ENCODE measurements at regions not wholly inside any gene's neighbourhood (a gene's known extent, or its start where the extent isn't known, plus 50 kb on each side); places are given as distances from the start of the nearest gene placed in this dataset.

- 80 to 88% methylated on average over 3 of the region's 3 CpGs for WGBS, 2 donors
- Histone ChIP-seq H3K27me3 (ENCODE audit: control insufficient read depth in 1 of 2, insufficient read depth in 2 of 2, low read length in 2 of 2) (no peaks in the 10 kb centered on the region), H3K4me3 (ENCODE audit: low read depth in 1 of 2, low read length in 2 of 2) (no peak overlapping the region), H3K27ac (ENCODE audit: low read depth in 2 of 2, low read length in 1 of 2) (no peak overlapping the region), H3K4me1 (ENCODE audit: control insufficient read depth in 2 of 2, insufficient read depth in 2 of 2, low read length in 1 of 2) (no peaks in the 10 kb centered on the region), H3K36me3 (ENCODE audit: control insufficient read depth in 2 of 2, insufficient read depth in 2 of 2, low read length in 1 of 2) (no peaks in the 10 kb centered on the region), H3K9me3 (ENCODE audit: control insufficient read depth in 2 of 2, insufficient read depth in 1 of 2, low read depth in 1 of 2, low read length in 1 of 2) (no peaks in the 10 kb centered on the region)
Observed at GRCh38 chr2:176733698-176734430, 464.6 kb downstream of the MTX2 start.

DNA sequence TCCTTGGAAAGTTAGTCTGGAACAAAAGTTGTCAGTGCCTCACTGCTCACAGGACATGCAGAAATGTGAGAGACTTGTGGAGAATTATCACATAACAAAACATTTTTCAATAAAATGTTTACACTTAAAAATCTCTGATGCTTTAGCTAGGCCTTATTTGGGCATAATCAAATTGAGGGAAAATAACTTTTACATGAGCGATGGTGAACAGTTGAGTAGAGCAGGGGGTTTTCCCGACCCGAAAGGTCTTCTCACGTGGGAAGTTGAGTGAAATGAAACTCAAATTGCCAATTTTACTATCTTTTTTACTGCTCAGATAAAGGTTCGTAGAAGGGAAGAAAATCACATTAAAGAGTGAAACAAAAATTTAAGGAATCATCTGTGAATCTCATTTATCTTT lies 465.6 kb downstream of the MTX2 start:
- Histone ChIP-seq H3K4me1 (ENCODE audit: control insufficient read depth in 2 of 2, insufficient read depth in 2 of 2, low read length in 1 of 2) (no peaks in the 10 kb centered on the region), H3K27ac (ENCODE audit: low read depth in 2 of 2, low read length in 1 of 2) (no peak overlapping the region), H3K4me3 (ENCODE audit: low read depth in 1 of 2, low read length in 2 of 2) (no peak overlapping the region), H3K36me3 (ENCODE audit: control insufficient read depth in 2 of 2, insufficient read depth in 2 of 2, low read length in 1 of 2) (no peaks in the 10 kb centered on the region), H3K9me3 (ENCODE audit: control insufficient read depth in 2 of 2, insufficient read depth in 1 of 2, low read depth in 1 of 2, low read length in 1 of 2) (no peaks in the 10 kb centered on the region), H3K27me3 (ENCODE audit: control insufficient read depth in 1 of 2, insufficient read depth in 2 of 2, low read length in 2 of 2) (no peaks in the 10 kb centered on the region)
- WGBS, 2 donors = 82 to 85% methylated on average over 5 of the region's 5 CpGs

DNA sequence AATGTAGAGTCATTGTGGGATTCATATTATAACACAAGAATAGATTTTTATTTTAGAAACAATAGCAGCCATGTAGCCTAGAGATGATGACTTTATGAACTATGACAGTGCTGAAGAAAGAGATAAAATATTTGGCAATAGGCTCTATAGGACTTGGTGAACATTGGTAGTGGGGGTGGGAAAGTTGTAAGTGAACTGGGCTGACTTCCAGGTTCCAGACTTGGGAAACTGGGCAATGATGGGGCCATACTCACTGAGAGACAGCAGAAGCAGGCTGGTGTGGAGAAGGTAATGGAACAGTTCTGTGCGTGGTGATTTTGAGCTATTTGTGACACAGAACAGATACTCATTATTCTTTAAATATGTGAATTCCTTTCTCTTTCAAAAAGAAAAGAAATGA lies 470.3 kb upstream of the HNRNPA3 start:
- no peaks in the 10 kb centered on the region for H3K36me3 ChIP-seq (ENCODE audit: control insufficient read depth in 2 of 2, insufficient read depth in 2 of 2, low read length in 1 of 2)
- H3K4me1 ChIP-seq (ENCODE audit: control insufficient read depth in 2 of 2, insufficient read depth in 2 of 2, low read length in 1 of 2) = no peaks in the 10 kb centered on the region
- H3K9me3 ChIP-seq (ENCODE audit: control insufficient read depth in 2 of 2, insufficient read depth in 1 of 2, low read depth in 1 of 2, low read length in 1 of 2) = no peaks in the 10 kb centered on the region
- WGBS, 2 donors = 88 to 89% methylated on average over 1 of the region's 1 CpG
- H3K27ac ChIP-seq (ENCODE audit: low read depth in 2 of 2, low read length in 1 of 2) = no peak overlapping the region
- no peaks in the 10 kb centered on the region for H3K27me3 ChIP-seq (ENCODE audit: control insufficient read depth in 1 of 2, insufficient read depth in 2 of 2, low read length in 2 of 2)
- H3K4me3 ChIP-seq (ENCODE audit: low read depth in 1 of 2, low read length in 2 of 2) = no peak overlapping the region

DNA sequence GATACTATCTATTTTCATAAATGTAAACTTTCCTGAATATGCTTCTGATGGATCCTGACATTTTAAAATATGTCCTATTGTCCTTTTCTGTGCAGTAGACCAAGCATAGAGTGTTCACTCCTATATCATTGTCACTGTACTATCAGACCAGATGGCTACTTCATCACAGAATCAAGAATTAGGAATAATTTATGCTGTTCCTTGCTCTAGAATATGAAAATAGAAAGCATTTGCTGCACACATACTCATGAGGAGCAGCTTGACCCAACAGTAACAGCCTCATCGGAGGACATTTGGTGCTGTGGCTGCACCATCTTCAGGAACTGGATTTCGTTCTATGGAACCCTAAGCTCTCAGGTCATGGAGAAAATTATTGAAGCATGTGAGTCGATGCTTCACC lies 468.9 kb upstream of the HNRNPA3 start:
- no peaks in the 10 kb centered on the region for H3K9me3 ChIP-seq (ENCODE audit: control insufficient read depth in 2 of 2, insufficient read depth in 1 of 2, low read depth in 1 of 2, low read length in 1 of 2)
- peak overlapping the region in 1 of 2 donors; percentile 16 for H3K27ac ChIP-seq (ENCODE audit: low read depth in 2 of 2, low read length in 1 of 2)
- no peak overlapping the region for H3K4me3 ChIP-seq (ENCODE audit: low read depth in 1 of 2, low read length in 2 of 2)
- H3K27me3 ChIP-seq (ENCODE audit: control insufficient read depth in 1 of 2, insufficient read depth in 2 of 2, low read length in 2 of 2) = no peaks in the 10 kb centered on the region
- H3K36me3 ChIP-seq (ENCODE audit: control insufficient read depth in 2 of 2, insufficient read depth in 2 of 2, low read length in 1 of 2) = no peaks in the 10 kb centered on the region
- H3K4me1 ChIP-seq (ENCODE audit: control insufficient read depth in 2 of 2, insufficient read depth in 2 of 2, low read length in 1 of 2) = no peaks in the 10 kb centered on the region
- 74 to 79% methylated on average over 3 of the region's 3 CpGs for WGBS, 2 donors

- no peaks in the 10 kb centered on the region for H3K4me1 ChIP-seq (ENCODE audit: control insufficient read depth in 2 of 2, insufficient read depth in 2 of 2, low read length in 1 of 2)
- H3K9me3 ChIP-seq (ENCODE audit: control insufficient read depth in 2 of 2, insufficient read depth in 1 of 2, low read depth in 1 of 2, low read length in 1 of 2) = no peaks in the 10 kb centered on the region
- no peak overlapping the region for H3K4me3 ChIP-seq (ENCODE audit: low read depth in 1 of 2, low read length in 2 of 2)
- WGBS, 2 donors = 32 to 40% methylated on average over 4 of the region's 4 CpGs
- H3K27me3 ChIP-seq (ENCODE audit: control insufficient read depth in 1 of 2, insufficient read depth in 2 of 2, low read length in 2 of 2) = no peaks in the 10 kb centered on the region
- H3K27ac ChIP-seq (ENCODE audit: low read depth in 2 of 2, low read length in 1 of 2) = no peak overlapping the region
- no peaks in the 10 kb centered on the region for H3K36me3 ChIP-seq (ENCODE audit: control insufficient read depth in 2 of 2, insufficient read depth in 2 of 2, low read length in 1 of 2)
Observed at GRCh38 chr2:176744146-176744545, 468.4 kb upstream of the HNRNPA3 start.

DNA sequence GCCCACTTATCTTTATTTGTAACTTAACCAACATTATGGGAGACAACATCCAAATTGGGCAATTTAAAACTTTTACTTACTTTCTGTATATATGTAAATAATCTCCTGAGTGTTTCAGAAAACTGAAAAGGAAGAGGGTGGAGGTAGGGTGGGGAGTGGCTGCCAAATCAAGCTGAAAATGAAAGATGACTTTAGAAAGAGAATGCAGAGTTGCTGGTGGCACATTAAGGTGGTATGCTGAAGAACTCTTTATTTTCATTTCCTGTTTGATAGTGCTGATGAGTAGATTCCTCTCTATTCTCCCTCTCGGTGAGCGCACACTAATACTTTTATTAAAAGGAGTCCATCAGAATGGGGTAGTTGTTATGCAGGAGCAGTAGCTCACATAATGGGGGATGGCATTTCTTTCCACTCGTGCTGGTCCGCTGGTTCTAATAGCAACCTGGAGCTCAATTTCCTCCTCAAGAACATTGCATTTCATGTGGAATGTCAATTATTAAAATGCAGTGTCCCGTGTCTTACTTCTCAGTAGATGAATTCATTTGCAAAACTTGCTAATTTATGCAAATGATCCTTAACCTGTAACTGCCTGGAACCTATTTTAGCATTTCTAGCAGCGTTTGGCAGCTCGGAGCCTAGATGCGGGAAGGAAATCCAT lies 466.9 kb upstream of the HNRNPA3 start:
- 79 to 87% methylated on average over 8 of the region's 8 CpGs for WGBS, 2 donors
- Histone ChIP-seq H3K4me1 (ENCODE audit: control insufficient read depth in 2 of 2, insufficient read depth in 2 of 2, low read length in 1 of 2) (no peaks in the 10 kb centered on the region), H3K27ac (ENCODE audit: low read depth in 2 of 2, low read length in 1 of 2) (no peak overlapping the region), H3K36me3 (ENCODE audit: control insufficient read depth in 2 of 2, insufficient read depth in 2 of 2, low read length in 1 of 2) (no peaks in the 10 kb centered on the region), H3K27me3 (ENCODE audit: control insufficient read depth in 1 of 2, insufficient read depth in 2 of 2, low read length in 2 of 2) (no peaks in the 10 kb centered on the region), H3K9me3 (ENCODE audit: control insufficient read depth in 2 of 2, insufficient read depth in 1 of 2, low read depth in 1 of 2, low read length in 1 of 2) (no peaks in the 10 kb centered on the region), H3K4me3 (ENCODE audit: low read depth in 1 of 2, low read length in 2 of 2) (no peak overlapping the region)

DNA sequence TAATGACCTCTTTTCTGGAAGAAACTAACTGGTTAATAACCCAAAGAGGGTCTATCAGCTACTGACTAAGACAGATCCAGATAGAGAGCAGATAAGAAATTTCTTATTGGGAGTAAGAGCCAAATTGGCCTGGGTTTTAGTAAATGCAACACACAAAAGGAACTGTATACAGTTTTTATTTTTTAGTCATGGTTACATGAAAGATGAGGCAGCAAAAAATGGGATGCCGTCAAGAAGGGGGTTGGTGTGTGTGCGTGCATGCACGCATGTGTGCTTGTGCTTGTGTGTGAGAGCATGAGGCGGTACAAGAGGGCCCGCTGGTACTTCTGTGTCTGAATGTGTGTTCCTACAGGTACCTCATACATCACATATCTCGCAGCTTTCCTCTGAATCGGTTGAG lies 466.2 kb upstream of the HNRNPA3 start:
- Histone ChIP-seq H3K27ac (ENCODE audit: low read depth in 2 of 2, low read length in 1 of 2) (no peak overlapping the region), H3K27me3 (ENCODE audit: control insufficient read depth in 1 of 2, insufficient read depth in 2 of 2, low read length in 2 of 2) (no peaks in the 10 kb centered on the region), H3K36me3 (ENCODE audit: control insufficient read depth in 2 of 2, insufficient read depth in 2 of 2, low read length in 1 of 2) (no peaks in the 10 kb centered on the region), H3K9me3 (ENCODE audit: control insufficient read depth in 2 of 2, insufficient read depth in 1 of 2, low read depth in 1 of 2, low read length in 1 of 2) (no peaks in the 10 kb centered on the region), H3K4me3 (ENCODE audit: low read depth in 1 of 2, low read length in 2 of 2) (no peak overlapping the region), H3K4me1 (ENCODE audit: control insufficient read depth in 2 of 2, insufficient read depth in 2 of 2, low read length in 1 of 2) (no peaks in the 10 kb centered on the region)
- WGBS, 2 donors = 90 to 92% methylated on average over 7 of the region's 7 CpGs

DNA sequence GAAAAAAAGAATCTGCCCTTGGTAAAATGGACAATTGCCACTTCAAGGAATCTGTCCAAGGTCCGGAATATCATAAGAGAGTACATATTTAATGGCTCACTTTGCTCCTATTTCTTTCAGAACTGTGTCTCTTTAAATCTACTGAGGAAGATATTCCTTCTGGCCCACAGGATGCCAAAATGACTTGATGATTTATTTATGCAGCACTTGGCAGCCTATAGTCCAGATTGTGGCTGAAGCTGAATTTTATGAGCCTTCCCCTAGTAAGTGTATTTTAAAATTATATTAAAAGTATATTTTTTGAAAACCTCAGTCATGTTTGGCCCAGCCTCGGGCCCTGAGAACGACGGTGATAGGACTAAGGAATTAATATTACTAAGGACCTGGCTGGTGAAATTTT lies 465.1 kb upstream of the HNRNPA3 start:
- 61 to 76% methylated on average over 4 of the region's 4 CpGs for WGBS, 2 donors

GRCh38 chr2:176747928-176748327 lies 464.7 kb upstream of the HNRNPA3 start:
- H3K36me3 ChIP-seq (ENCODE audit: control insufficient read depth in 2 of 2, insufficient read depth in 2 of 2, low read length in 1 of 2) = no peaks in the 10 kb centered on the region
- H3K9me3 ChIP-seq (ENCODE audit: control insufficient read depth in 2 of 2, insufficient read depth in 1 of 2, low read depth in 1 of 2, low read length in 1 of 2) = no peaks in the 10 kb centered on the region
- H3K27me3 ChIP-seq (ENCODE audit: control insufficient read depth in 1 of 2, insufficient read depth in 2 of 2, low read length in 2 of 2) = no peaks in the 10 kb centered on the region

More for the DNA sequence above, 465.1 kb upstream of the HNRNPA3 start:
- Histone ChIP-seq H3K36me3 (ENCODE audit: control insufficient read depth in 2 of 2, insufficient read depth in 2 of 2, low read length in 1 of 2) (no peaks in the 10 kb centered on the region), H3K27ac (ENCODE audit: low read depth in 2 of 2, low read length in 1 of 2) (no peak overlapping the region), H3K4me3 (ENCODE audit: low read depth in 1 of 2, low read length in 2 of 2) (no peak overlapping the region), H3K27me3 (ENCODE audit: control insufficient read depth in 1 of 2, insufficient read depth in 2 of 2, low read length in 2 of 2) (no peaks in the 10 kb centered on the region), H3K4me1 (ENCODE audit: control insufficient read depth in 2 of 2, insufficient read depth in 2 of 2, low read length in 1 of 2) (no peaks in the 10 kb centered on the region), H3K9me3 (ENCODE audit: control insufficient read depth in 2 of 2, insufficient read depth in 1 of 2, low read depth in 1 of 2, low read length in 1 of 2) (no peaks in the 10 kb centered on the region)

DNA sequence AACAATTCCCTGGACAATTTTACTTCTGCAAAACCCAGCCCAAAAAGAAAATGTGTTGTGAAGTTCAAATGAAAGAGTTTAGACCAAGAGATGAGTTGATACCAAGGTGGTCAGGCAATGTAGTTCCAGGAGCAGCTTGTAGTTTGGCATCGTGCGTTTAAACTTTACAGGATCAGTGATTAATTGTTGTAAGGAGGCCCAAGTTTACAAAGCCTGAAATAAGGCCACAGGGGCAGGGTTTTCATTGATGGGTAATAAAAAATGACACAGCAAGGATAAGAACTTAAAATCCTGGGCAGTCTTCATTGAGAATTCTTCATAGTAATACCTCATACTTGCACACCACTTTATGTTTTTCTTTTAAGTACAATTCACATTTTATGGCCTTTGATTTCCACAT lies 463.9 kb upstream of the HNRNPA3 start:
- WGBS, 2 donors = 48 to 60% methylated on average over 2 of the region's 2 CpGs
- Histone ChIP-seq H3K27ac (ENCODE audit: low read depth in 2 of 2, low read length in 1 of 2) (no peak overlapping the region), H3K4me1 (ENCODE audit: control insufficient read depth in 2 of 2, insufficient read depth in 2 of 2, low read length in 1 of 2) (no peaks in the 10 kb centered on the region), H3K36me3 (ENCODE audit: control insufficient read depth in 2 of 2, insufficient read depth in 2 of 2, low read length in 1 of 2) (no peaks in the 10 kb centered on the region), H3K4me3 (ENCODE audit: low read depth in 1 of 2, low read length in 2 of 2) (no peak overlapping the region), H3K9me3 (ENCODE audit: control insufficient read depth in 2 of 2, insufficient read depth in 1 of 2, low read depth in 1 of 2, low read length in 1 of 2) (no peaks in the 10 kb centered on the region), H3K27me3 (ENCODE audit: control insufficient read depth in 1 of 2, insufficient read depth in 2 of 2, low read length in 2 of 2) (no peaks in the 10 kb centered on the region)

More at GRCh38 chr2:176747928-176748327, 464.7 kb upstream of the HNRNPA3 start:
- 61 to 65% methylated on average over 4 of the region's 4 CpGs for WGBS, 2 donors
- H3K4me1 ChIP-seq (ENCODE audit: control insufficient read depth in 2 of 2, insufficient read depth in 2 of 2, low read length in 1 of 2) = no peaks in the 10 kb centered on the region
- no peak overlapping the region for H3K4me3 ChIP-seq (ENCODE audit: low read depth in 1 of 2, low read length in 2 of 2)
- H3K27ac ChIP-seq (ENCODE audit: low read depth in 2 of 2, low read length in 1 of 2) = no peak overlapping the region
